ENCODE measurements at regions not wholly inside any gene's neighbourhood (a gene's known extent, or its start where the extent isn't known, plus 50 kb on each side); places are given as distances from the start of the nearest gene placed in this dataset.

GRCh38 chr16:79336437-79337229 is 263.9 kb downstream of the MAF start:
- Histone ChIP-seq H3K36me3 (ENCODE audit: control insufficient read depth in 2 of 2, insufficient read depth in 2 of 2, low read length in 1 of 2) (no peaks in the 10 kb centered on the region), H3K27ac (ENCODE audit: low read depth in 1 of 2, low read length in 1 of 2) (no peak overlapping the region), H3K9me3 (ENCODE audit: control insufficient read depth in 2 of 2, insufficient read depth in 1 of 2, low read length in 1 of 2) (no peaks in the 10 kb centered on the region), H3K4me1 (ENCODE audit: control insufficient read depth in 2 of 2, insufficient read depth in 2 of 2, low read length in 2 of 2) (no peaks in the 10 kb centered on the region), H3K27me3 (ENCODE audit: control insufficient read depth in 2 of 2, insufficient read depth in 1 of 2, low read length in 1 of 2) (no peaks in the 10 kb centered on the region), H3K4me3 (ENCODE audit: low read length in 2 of 2) (no peak overlapping the region)
- no peak for DNase-seq (ENCODE audit: low read depth in 6 of 9, low spot score in 9 of 9)
- 89% methylated on average over 6 of the region's 6 CpGs for WGBS

- WGBS = 91% methylated on average over 13 of the region's 13 CpGs
- no peaks in the 10 kb centered on the region for H3K36me3 ChIP-seq (ENCODE audit: control insufficient read depth in 2 of 2, insufficient read depth in 2 of 2, low read length in 1 of 2)
- H3K4me1 ChIP-seq (ENCODE audit: control insufficient read depth in 2 of 2, insufficient read depth in 2 of 2, low read length in 2 of 2) = no peaks in the 10 kb centered on the region
- H3K9me3 ChIP-seq (ENCODE audit: control insufficient read depth in 2 of 2, insufficient read depth in 1 of 2, low read length in 1 of 2) = no peaks in the 10 kb centered on the region
- peak in 1 of 9 donors; percentile 18 for DNase-seq (ENCODE audit: low read depth in 6 of 9, low spot score in 9 of 9)
- H3K27ac ChIP-seq (ENCODE audit: low read depth in 1 of 2, low read length in 1 of 2) = no peak overlapping the region
- H3K4me3 ChIP-seq (ENCODE audit: low read length in 2 of 2) = no peak overlapping the region
- peaks cover 0 to 3% of the 10 kb centered on the region in 2 donors for H3K27me3 ChIP-seq (ENCODE audit: control insufficient read depth in 2 of 2, insufficient read depth in 1 of 2, low read length in 1 of 2)
Observed at GRCh38 chr16:79334127-79334526, 266.4 kb downstream of the MAF start.

GRCh38 chr16:79331066-79331465 is 269.5 kb downstream of the MAF start:
- DNase-seq (ENCODE audit: low read depth in 6 of 9, low spot score in 9 of 9) = no peak
- 73% methylated on average over 2 of the region's 2 CpGs for WGBS
- Histone ChIP-seq H3K27ac (ENCODE audit: low read depth in 1 of 2, low read length in 1 of 2) (no peak overlapping the region), H3K9me3 (ENCODE audit: control insufficient read depth in 2 of 2, insufficient read depth in 1 of 2, low read length in 1 of 2) (no peaks in the 10 kb centered on the region), H3K4me3 (ENCODE audit: low read length in 2 of 2) (no peak overlapping the region), H3K36me3 (ENCODE audit: control insufficient read depth in 2 of 2, insufficient read depth in 2 of 2, low read length in 1 of 2) (no peaks in the 10 kb centered on the region), H3K4me1 (ENCODE audit: control insufficient read depth in 2 of 2, insufficient read depth in 2 of 2, low read length in 2 of 2) (peaks cover 11 to 20% of the 10 kb centered on the region in 2 donors), H3K27me3 (ENCODE audit: control insufficient read depth in 2 of 2, insufficient read depth in 1 of 2, low read length in 1 of 2) (peaks cover 0 to 9% of the 10 kb centered on the region in 2 donors)

GRCh38 chr16:79329967-79330366 is 270.6 kb downstream of the MAF start:
- DNase-seq (ENCODE audit: low read depth in 6 of 9, low spot score in 9 of 9) = no peak
- 98% methylated on average over 4 of the region's 4 CpGs for WGBS

GRCh38 chr16:79329166-79329521 is 271.4 kb downstream of the MAF start:
- DNase-seq (ENCODE audit: low read depth in 6 of 9, low spot score in 9 of 9) = no peak
- H3K27ac ChIP-seq (ENCODE audit: low read depth in 1 of 2, low read length in 1 of 2) = no peak overlapping the region
- H3K4me3 ChIP-seq (ENCODE audit: low read length in 2 of 2) = no peak overlapping the region
- peaks cover 25 to 39% of the 10 kb centered on the region in 2 donors for H3K4me1 ChIP-seq (ENCODE audit: control insufficient read depth in 2 of 2, insufficient read depth in 2 of 2, low read length in 2 of 2)
- no peaks in the 10 kb centered on the region for H3K36me3 ChIP-seq (ENCODE audit: control insufficient read depth in 2 of 2, insufficient read depth in 2 of 2, low read length in 1 of 2)
- H3K27me3 ChIP-seq (ENCODE audit: control insufficient read depth in 2 of 2, insufficient read depth in 1 of 2, low read length in 1 of 2) = peaks cover 0 to 9% of the 10 kb centered on the region in 2 donors
- 59% methylated on average over 5 of the region's 5 CpGs for WGBS
- H3K9me3 ChIP-seq (ENCODE audit: control insufficient read depth in 2 of 2, insufficient read depth in 1 of 2, low read length in 1 of 2) = no peaks in the 10 kb centered on the region

More at GRCh38 chr16:79329967-79330366, 270.6 kb downstream of the MAF start:
- Histone ChIP-seq H3K27me3 (ENCODE audit: control insufficient read depth in 2 of 2, insufficient read depth in 1 of 2, low read length in 1 of 2) (peaks cover 0 to 9% of the 10 kb centered on the region in 2 donors), H3K36me3 (ENCODE audit: control insufficient read depth in 2 of 2, insufficient read depth in 2 of 2, low read length in 1 of 2) (no peaks in the 10 kb centered on the region), H3K4me1 (ENCODE audit: control insufficient read depth in 2 of 2, insufficient read depth in 2 of 2, low read length in 2 of 2) (peaks cover 18 to 30% of the 10 kb centered on the region in 2 donors), H3K4me3 (ENCODE audit: low read length in 2 of 2) (no peak overlapping the region), H3K27ac (ENCODE audit: low read depth in 1 of 2, low read length in 1 of 2) (no peak overlapping the region), H3K9me3 (ENCODE audit: control insufficient read depth in 2 of 2, insufficient read depth in 1 of 2, low read length in 1 of 2) (no peaks in the 10 kb centered on the region)

- 50% methylated on average over 8 of the region's 8 CpGs for WGBS
- DNase-seq (ENCODE audit: low read depth in 6 of 9, low spot score in 9 of 9) = no peak
- peaks cover 25 to 41% of the 10 kb centered on the region in 2 donors for H3K4me1 ChIP-seq (ENCODE audit: control insufficient read depth in 2 of 2, insufficient read depth in 2 of 2, low read length in 2 of 2)
- no peaks in the 10 kb centered on the region for H3K36me3 ChIP-seq (ENCODE audit: control insufficient read depth in 2 of 2, insufficient read depth in 2 of 2, low read length in 1 of 2)
- no peak overlapping the region for H3K4me3 ChIP-seq (ENCODE audit: low read length in 2 of 2)
- H3K27ac ChIP-seq (ENCODE audit: low read depth in 1 of 2, low read length in 1 of 2) = no peak overlapping the region
- H3K27me3 ChIP-seq (ENCODE audit: control insufficient read depth in 2 of 2, insufficient read depth in 1 of 2, low read length in 1 of 2) = peaks cover 0 to 9% of the 10 kb centered on the region in 2 donors
- no peaks in the 10 kb centered on the region for H3K9me3 ChIP-seq (ENCODE audit: control insufficient read depth in 2 of 2, insufficient read depth in 1 of 2, low read length in 1 of 2)
Observed at GRCh38 chr16:79328402-79329165, 272.0 kb downstream of the MAF start.

GRCh38 chr16:79327836-79328235 is 272.7 kb downstream of the MAF start:
- Histone ChIP-seq H3K4me1 (ENCODE audit: control insufficient read depth in 2 of 2, insufficient read depth in 2 of 2, low read length in 2 of 2) (peaks cover 25 to 41% of the 10 kb centered on the region in 2 donors), H3K36me3 (ENCODE audit: control insufficient read depth in 2 of 2, insufficient read depth in 2 of 2, low read length in 1 of 2) (no peaks in the 10 kb centered on the region), H3K27ac (ENCODE audit: low read depth in 1 of 2, low read length in 1 of 2) (no peak overlapping the region), H3K4me3 (ENCODE audit: low read length in 2 of 2) (no peak overlapping the region), H3K27me3 (ENCODE audit: control insufficient read depth in 2 of 2, insufficient read depth in 1 of 2, low read length in 1 of 2) (peaks cover 0 to 9% of the 10 kb centered on the region in 2 donors), H3K9me3 (ENCODE audit: control insufficient read depth in 2 of 2, insufficient read depth in 1 of 2, low read length in 1 of 2) (no peaks in the 10 kb centered on the region)
- no peak for DNase-seq (ENCODE audit: low read depth in 6 of 9, low spot score in 9 of 9)
- WGBS = 96% methylated on average over 4 of the region's 4 CpGs

GRCh38 chr16:79326549-79326948 is 274.0 kb downstream of the MAF start:
- Histone ChIP-seq H3K4me1 (ENCODE audit: control insufficient read depth in 2 of 2, insufficient read depth in 2 of 2, low read length in 2 of 2) (peaks cover 25 to 41% of the 10 kb centered on the region in 2 donors), H3K4me3 (ENCODE audit: low read length in 2 of 2) (no peak overlapping the region)
- WGBS = 94% methylated on average over 3 of the region's 3 CpGs

More at GRCh38 chr16:79326549-79326948, 274.0 kb downstream of the MAF start:
- Histone ChIP-seq H3K27ac (ENCODE audit: low read depth in 1 of 2, low read length in 1 of 2) (no peak overlapping the region), H3K9me3 (ENCODE audit: control insufficient read depth in 2 of 2, insufficient read depth in 1 of 2, low read length in 1 of 2) (no peaks in the 10 kb centered on the region), H3K27me3 (ENCODE audit: control insufficient read depth in 2 of 2, insufficient read depth in 1 of 2, low read length in 1 of 2) (peaks cover 0 to 9% of the 10 kb centered on the region in 2 donors), H3K36me3 (ENCODE audit: control insufficient read depth in 2 of 2, insufficient read depth in 2 of 2, low read length in 1 of 2) (no peaks in the 10 kb centered on the region)
- no peak for DNase-seq (ENCODE audit: low read depth in 6 of 9, low spot score in 9 of 9)
